Thymus (tissue), 11 donors: ENCODE measurements at regions not wholly inside any gene's neighbourhood (a gene's known extent, or its start where the extent isn't known, plus 50 kb on each side); places are given as distances from the start of the nearest gene placed in this dataset.
"Not testable (repeated sequence)": the region's sequence is repeated elsewhere in the genome, so short reads cannot be mapped to it uniquely, and the experiment has no call there.

ENCODE experiments used
- DNase-seq, 9 donors: peaks; one replicate each; pipeline ENCODE4 v3.0.0-alpha.2; 2013; ENCODE audit warnings: low spot score in 9 of 9, low read depth in 6 of 9, missing footprints in 1 of 9
- H3K27ac ChIP-seq, 2 donors: one replicate each; pipeline ENCODE4 v1.5.1; 2013; ENCODE audit warnings: control low read depth in 1 of 2, low read depth in 1 of 2, low read length in 1 of 2, mild to moderate bottlenecking in 1 of 2, moderate library complexity in 1 of 2
- H3K27me3 ChIP-seq, 2 donors: one replicate each; pipeline ENCODE4 v1.5.1; 2013; ENCODE audit warnings: low read length in 1 of 2; ENCODE audit not compliant: control insufficient read depth in 2 of 2, insufficient read depth in 1 of 2
- H3K36me3 ChIP-seq, 2 donors: one replicate each; pipeline ENCODE4 v1.5.1; 2013; ENCODE audit warnings: low read length in 1 of 2, mild to moderate bottlenecking in 1 of 2, moderate library complexity in 1 of 2; ENCODE audit not compliant: control insufficient read depth in 2 of 2, insufficient read depth in 2 of 2
- H3K4me1 ChIP-seq, 2 donors: one replicate each; pipeline ENCODE4 v1.5.1; 2013; ENCODE audit warnings: low read length in 2 of 2; ENCODE audit not compliant: control insufficient read depth in 2 of 2, insufficient read depth in 2 of 2
- H3K4me3 ChIP-seq, 2 donors: one replicate each; pipeline ENCODE4 v1.5.1; 2013; ENCODE audit warnings: low read length in 2 of 2, control low read depth in 1 of 2, mild to moderate bottlenecking in 1 of 2
- H3K9me3 ChIP-seq, 2 donors: one replicate each; pipeline ENCODE4 v1.5.1; 2013; ENCODE audit warnings: low read length in 1 of 2, mild to moderate bottlenecking in 1 of 2; ENCODE audit not compliant: control insufficient read depth in 2 of 2, insufficient read depth in 1 of 2
- WGBS: extraction: QIAGEN DNeasy Blood & Tissue Kit; methylation state at CpG from one replicate; pipeline ENCODE4 v1.1.7; 2013; 5-methylcytosine and 5-hydroxymethylcytosine counted together
- donor health status: healthy.

DNA sequence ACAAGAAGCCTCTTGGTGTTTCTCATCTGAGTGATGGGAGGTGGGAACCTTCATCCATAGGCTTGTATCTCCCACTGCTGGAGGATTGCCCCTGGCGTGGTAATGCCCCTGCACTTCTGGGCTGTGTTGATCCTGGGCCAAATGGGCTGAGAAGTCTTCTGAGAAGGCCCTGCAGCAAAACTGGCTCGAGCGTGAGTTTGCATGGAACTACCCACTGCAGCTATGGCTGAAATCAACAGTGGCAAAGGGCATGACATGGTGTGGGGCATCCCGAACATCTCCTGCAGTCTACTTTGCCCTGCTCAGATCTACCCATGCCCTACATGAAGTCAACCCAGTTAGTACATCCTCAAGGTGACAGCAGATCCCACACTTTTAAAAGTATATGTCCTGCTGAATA is 130.6 kb downstream of the NRN1 start:
- H3K9me3 ChIP-seq: no peaks in the 10 kb centered on the region
- no peak overlapping the region for H3K4me3 ChIP-seq
- no peak overlapping the region for H3K27ac ChIP-seq
- no peaks in the 10 kb centered on the region for H3K27me3 ChIP-seq
- no peaks in the 10 kb centered on the region for H3K36me3 ChIP-seq
- H3K4me1 ChIP-seq: peaks cover 0 to 20% of the 10 kb centered on the region in 2 donors
- DNase-seq: no peak
- WGBS: 96% methylated on average over 4 of the region's 4 CpGs

- not testable (repeated sequence) for H3K4me3 ChIP-seq, H3K9me3 ChIP-seq, H3K36me3 ChIP-seq, H3K27ac ChIP-seq, H3K27me3 ChIP-seq
- DNase-seq: peak in 1 of 9 donors; percentile 45
- H3K4me1 ChIP-seq: peaks cover 0 to 24% of the 10 kb centered on the region in 2 donors
Measured at GRCh38 chr6:5873976-5874375, 132.7 kb downstream of the NRN1 start.

DNA sequence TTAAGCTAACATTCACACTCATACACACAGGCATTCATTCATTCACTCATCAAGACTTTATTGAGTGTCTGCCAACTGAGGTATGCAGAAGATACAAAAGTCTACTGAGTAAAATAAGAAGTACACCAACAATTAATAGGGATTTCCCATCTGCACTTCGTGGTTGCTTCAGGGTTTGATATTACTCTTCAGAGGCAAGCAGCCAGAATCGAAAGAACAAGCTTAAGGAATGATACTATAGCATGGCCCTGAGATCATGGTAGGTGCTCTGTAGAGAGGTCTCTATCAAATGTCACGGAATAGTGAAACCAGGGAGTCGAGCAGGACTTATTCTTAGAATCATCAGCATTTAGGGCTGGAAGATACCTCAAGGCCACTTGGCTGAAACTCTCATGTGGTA is 135.4 kb downstream of the NRN1 start:
- Histone ChIP-seq H3K9me3 (no peaks in the 10 kb centered on the region), H3K4me3 (no peak overlapping the region), H3K27me3 (no peaks in the 10 kb centered on the region), H3K36me3 (no peaks in the 10 kb centered on the region), H3K27ac (no peak overlapping the region), H3K4me1 (peaks cover 0 to 18% of the 10 kb centered on the region in 2 donors)
- 92% methylated on average over 4 of the region's 4 CpGs for WGBS
- no peak for DNase-seq

DNA sequence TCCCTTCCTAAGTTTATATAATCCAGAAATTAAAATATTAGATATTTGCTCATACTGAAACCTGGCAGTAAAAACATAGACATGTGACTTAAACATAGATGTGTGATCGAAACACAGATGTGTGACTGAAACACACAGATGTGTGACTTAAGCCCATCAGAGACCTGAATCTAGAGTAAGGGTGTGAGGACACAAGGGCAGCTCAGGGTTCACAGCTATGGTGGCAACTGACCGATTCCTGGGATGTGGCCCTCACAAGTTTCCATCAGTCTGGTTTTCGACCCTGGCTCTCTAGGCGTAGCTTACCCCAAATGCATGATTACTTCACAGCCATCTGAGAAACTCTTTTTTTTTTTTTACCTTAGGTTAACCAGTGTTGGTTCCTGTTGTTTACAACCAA is 137.0 kb downstream of the NRN1 start:
- 94% methylated on average over 4 of the region's 4 CpGs for WGBS
- DNase-seq: no peak
- Histone ChIP-seq H3K4me3 (no peak overlapping the region), H3K9me3 (no peaks in the 10 kb centered on the region), H3K27ac (peak overlapping the region in 1 of 2 donors; percentile 46), H3K36me3 (no peaks in the 10 kb centered on the region), H3K4me1 (peaks cover 0 to 22% of the 10 kb centered on the region in 2 donors), H3K27me3 (no peaks in the 10 kb centered on the region)

DNA sequence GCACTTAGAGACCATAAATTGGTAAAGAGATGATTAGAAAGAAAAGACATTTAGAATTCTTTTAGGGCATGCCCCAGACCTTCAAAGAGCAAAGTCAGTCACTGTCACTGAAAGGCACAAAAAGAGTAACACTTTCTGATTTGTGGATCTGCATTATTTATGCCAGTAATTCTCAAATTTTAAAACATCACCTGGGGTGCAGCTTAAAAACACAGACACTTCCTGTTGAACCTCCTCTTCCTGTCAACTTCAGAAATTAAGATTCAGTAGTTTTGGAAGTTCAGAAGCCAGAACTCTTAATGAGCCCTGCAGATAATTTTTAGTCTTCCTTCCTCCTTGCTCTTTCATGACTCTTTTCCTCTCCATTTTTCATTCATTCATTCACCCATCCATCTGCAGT is 137.5 kb downstream of the NRN1 start:
- no peak overlapping the region for H3K4me3 ChIP-seq
- no peaks in the 10 kb centered on the region for H3K27me3 ChIP-seq
- H3K4me1 ChIP-seq: peaks cover 0 to 19% of the 10 kb centered on the region in 2 donors
- peak overlapping the region in 1 of 2 donors; percentile 46 for H3K27ac ChIP-seq
- peak in 1 of 9 donors; percentile 33 for DNase-seq
- H3K36me3 ChIP-seq: no peaks in the 10 kb centered on the region
- H3K9me3 ChIP-seq: no peaks in the 10 kb centered on the region

DNA sequence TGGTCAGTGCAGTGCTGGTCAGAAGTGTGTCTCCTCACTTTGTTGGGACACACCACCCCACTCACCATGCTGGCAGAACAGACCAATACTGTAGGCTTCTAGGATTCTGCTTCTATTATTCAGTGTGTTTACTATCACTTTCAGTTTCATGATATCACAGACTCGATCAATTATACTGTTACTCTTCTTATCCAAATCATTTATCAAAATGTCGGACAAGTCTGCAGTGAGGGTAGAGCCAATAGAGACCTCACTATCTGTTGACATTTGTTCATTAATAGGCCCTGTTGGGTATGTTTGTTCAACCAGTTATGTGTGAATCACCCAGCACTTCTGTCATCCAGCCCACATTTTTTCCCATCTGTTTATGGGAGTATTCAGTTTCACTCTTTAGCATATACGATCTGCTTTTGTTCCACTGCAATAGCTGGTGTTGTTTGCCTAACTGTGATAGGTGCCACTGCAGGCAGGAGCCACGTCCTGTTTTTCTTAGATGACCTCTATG is 140.1 kb downstream of the NRN1 start:
- Histone ChIP-seq H3K4me3 (no peak overlapping the region), H3K9me3 (no peaks in the 10 kb centered on the region), H3K4me1 (peaks cover 0 to 12% of the 10 kb centered on the region in 2 donors), H3K27me3 (no peaks in the 10 kb centered on the region), H3K27ac (peak overlapping the region; percentile 37 to 49), H3K36me3 (no peaks in the 10 kb centered on the region)
- peak in 1 of 9 donors; percentile 21 for DNase-seq
- WGBS: 84% methylated on average over 4 of the region's 4 CpGs

DNA sequence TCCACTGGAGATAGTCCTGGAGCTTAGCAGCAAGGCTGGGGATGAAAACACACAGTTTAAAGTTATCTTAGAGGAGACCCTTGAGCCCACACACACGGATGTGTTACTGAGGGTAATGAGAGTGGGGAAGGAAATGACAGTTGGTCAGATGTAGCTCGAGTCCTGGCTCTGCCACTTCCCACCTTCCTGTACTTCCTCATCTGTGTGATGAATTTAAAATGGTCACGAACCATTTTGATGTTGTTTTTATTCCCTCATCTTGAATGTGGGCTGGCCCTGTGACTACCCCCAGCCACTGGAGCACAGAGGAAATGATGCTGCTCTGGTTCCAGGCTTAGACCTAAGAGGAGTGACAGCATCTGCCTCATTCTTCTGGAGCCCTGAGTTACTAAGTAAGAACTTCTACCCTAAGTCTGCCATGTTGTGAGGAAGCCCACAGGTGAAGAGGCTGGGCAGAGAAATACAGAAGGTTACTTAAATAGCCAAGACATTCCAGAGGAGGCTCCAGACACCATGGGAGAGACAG is 141.2 kb downstream of the NRN1 start:
- H3K27ac ChIP-seq: no peak overlapping the region
- DNase-seq: no peak
- H3K4me3 ChIP-seq: no peak overlapping the region
- peaks cover 0 to 12% of the 10 kb centered on the region in 2 donors for H3K4me1 ChIP-seq
- H3K27me3 ChIP-seq: no peaks in the 10 kb centered on the region
- WGBS: 31% methylated on average over 3 of the region's 3 CpGs
- no peaks in the 10 kb centered on the region for H3K36me3 ChIP-seq
- H3K9me3 ChIP-seq: no peaks in the 10 kb centered on the region

DNA sequence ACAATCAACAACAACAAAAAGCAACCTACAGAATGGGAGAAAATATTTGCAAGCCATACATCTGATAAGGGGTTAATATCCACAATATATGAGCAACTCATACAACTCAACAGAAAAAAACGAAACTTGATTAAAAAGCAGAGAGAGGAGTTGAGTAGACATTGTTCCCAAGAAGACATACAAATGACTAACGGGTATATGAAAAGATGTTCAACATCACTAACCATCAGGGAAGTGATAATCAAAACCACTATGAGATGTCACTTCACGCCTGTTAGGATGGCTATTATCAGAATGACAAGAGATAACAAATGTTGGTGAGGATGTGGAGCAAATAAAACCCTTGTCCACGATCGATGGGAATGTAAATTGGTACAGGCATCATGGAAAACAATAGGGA is 145.9 kb downstream of the NRN1 start:
- 96% methylated on average over 5 of the region's 5 CpGs for WGBS
- no peak overlapping the region for H3K27ac ChIP-seq
- no peak for DNase-seq
- no peaks in the 10 kb centered on the region for H3K36me3 ChIP-seq
- no peaks in the 10 kb centered on the region for H3K27me3 ChIP-seq
- H3K9me3 ChIP-seq: no peaks in the 10 kb centered on the region
- H3K4me3 ChIP-seq: no peak overlapping the region
- H3K4me1 ChIP-seq: peaks cover 0 to 4% of the 10 kb centered on the region in 2 donors

DNA sequence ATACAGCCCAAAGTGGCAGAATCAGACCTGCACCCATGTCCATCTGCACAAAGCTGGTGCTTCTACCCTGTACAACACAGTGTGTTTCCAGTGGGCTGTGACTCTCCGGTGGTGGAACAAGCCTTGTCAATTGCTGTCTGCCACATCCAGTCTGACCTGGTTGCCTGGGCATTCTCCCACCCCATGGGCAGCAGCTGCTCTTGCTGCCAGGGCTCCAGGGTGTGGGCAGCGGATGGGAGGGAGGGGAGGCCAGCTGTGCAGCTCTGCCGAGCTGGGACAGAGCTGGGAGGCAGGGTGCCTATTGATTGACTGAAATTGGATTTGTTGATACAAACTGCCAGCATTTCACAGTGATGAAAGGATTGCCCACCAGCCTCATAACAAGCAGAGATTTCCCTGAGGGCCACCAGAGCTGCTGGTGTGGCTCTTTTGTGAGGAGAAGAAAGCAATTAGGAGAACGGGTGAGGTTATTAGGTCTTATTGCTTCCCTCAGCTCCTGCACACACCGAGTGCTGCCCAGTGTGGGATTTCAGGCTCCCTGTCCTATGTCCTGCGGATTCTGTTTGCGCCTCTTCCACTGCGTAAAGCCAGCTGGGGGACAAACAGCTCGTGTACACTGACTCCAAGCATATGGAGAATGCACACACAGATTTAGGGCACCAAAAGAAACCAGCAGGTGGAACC is 150.8 kb downstream of the NRN1 start:
- DNase-seq: no peak
- Histone ChIP-seq H3K4me3 (no peak overlapping the region), H3K27me3 (peaks cover 5 to 8% of the 10 kb centered on the region in 2 donors), H3K27ac (no peak overlapping the region), H3K9me3 (peaks cover 0 to 2% of the 10 kb centered on the region in 2 donors), H3K4me1 (peaks cover 0 to 8% of the 10 kb centered on the region in 2 donors), H3K36me3 (no peaks in the 10 kb centered on the region)
- 92% methylated on average over 9 of the region's 9 CpGs for WGBS
